ENCODE measurements at regions not wholly inside any gene's neighbourhood (a gene's known extent, or its start where the extent isn't known, plus 50 kb on each side); places are given as distances from the start of the nearest gene placed in this dataset.

GRCh38 chr4:23333946-23334878 is 555.6 kb downstream of the PPARGC1A start:
- TF ChIP-seq, protein P1, sequence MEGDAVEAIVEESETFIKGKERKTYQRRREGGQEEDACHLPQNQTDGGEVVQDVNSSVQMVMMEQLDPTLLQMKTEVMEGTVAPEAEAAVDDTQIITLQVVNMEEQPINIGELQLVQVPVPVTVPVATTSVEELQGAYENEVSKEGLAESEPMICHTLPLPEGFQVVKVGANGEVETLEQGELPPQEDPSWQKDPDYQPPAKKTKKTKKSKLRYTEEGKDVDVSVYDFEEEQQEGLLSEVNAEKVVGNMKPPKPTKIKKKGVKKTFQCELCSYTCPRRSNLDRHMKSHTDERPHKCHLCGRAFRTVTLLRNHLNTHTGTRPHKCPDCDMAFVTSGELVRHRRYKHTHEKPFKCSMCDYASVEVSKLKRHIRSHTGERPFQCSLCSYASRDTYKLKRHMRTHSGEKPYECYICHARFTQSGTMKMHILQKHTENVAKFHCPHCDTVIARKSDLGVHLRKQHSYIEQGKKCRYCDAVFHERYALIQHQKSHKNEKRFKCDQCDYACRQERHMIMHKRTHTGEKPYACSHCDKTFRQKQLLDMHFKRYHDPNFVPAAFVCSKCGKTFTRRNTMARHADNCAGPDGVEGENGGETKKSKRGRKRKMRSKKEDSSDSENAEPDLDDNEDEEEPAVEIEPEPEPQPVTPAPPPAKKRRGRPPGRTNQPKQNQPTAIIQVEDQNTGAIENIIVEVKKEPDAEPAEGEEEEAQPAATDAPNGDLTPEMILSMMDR (IDR thresholded peaks at IDR 0.05; ENCODE audit: borderline replicate concordance, insufficient read depth, low read depth, low read length): no peak
- no peak overlapping the region for H3K4me3 ChIP-seq (ENCODE audit: low read depth, low read length)

DNA sequence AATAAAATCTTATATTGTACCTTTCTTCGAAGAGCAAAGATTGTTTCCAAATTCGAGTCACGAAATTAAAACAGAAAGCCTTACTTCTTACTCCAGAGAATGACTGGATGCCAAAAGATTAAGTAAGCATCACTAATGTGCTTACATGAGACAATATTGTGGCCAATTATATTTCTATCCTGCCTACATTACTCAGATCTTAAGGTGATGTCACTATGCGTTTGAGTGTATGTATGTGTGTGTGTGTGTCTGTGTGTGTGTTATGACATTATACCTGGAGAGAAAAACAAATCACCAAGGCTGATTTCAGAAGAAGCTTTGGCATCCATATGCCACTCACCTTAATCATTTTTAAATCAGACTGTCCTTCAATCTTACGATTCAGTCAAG is 556.3 kb downstream of the PPARGC1A start:
- H3K4me3 ChIP-seq (ENCODE audit: low read depth, low read length): no peak overlapping the region
- TF ChIP-seq, protein P1 (IDR thresholded peaks at IDR 0.05; ENCODE audit: borderline replicate concordance, insufficient read depth, low read depth, low read length): no peak

DNA sequence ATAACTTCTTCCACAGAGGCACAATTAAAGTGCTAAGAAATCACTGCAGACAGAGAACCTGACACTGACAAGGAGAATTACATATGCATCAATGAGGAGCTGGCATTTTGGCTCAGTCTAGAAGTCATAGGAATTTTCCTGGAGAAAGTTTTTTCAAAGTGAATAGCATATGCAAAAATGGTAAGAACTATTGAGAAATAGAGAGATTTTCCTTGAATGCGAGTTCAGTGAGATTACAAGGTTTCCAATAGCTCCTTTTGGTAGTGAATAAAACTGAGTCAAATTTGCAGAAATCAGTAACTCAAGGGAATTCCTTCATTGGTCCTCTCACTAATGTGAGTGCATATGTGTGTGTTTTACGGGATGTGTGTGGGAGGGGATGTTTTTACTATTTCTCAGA is 557.5 kb downstream of the PPARGC1A start:
- H3K4me3 ChIP-seq (ENCODE audit: low read depth, low read length): no peak overlapping the region
- TF ChIP-seq, protein P1 (IDR thresholded peaks at IDR 0.05; ENCODE audit: borderline replicate concordance, insufficient read depth, low read depth, low read length): no peak

GRCh38 chr4:23327120-23327519 is 562.7 kb downstream of the PPARGC1A start:
- H3K4me3 ChIP-seq (ENCODE audit: low read depth, low read length): no peak overlapping the region
- TF ChIP-seq, protein P1 (IDR thresholded peaks at IDR 0.05; ENCODE audit: borderline replicate concordance, insufficient read depth, low read depth, low read length): no peak

DNA sequence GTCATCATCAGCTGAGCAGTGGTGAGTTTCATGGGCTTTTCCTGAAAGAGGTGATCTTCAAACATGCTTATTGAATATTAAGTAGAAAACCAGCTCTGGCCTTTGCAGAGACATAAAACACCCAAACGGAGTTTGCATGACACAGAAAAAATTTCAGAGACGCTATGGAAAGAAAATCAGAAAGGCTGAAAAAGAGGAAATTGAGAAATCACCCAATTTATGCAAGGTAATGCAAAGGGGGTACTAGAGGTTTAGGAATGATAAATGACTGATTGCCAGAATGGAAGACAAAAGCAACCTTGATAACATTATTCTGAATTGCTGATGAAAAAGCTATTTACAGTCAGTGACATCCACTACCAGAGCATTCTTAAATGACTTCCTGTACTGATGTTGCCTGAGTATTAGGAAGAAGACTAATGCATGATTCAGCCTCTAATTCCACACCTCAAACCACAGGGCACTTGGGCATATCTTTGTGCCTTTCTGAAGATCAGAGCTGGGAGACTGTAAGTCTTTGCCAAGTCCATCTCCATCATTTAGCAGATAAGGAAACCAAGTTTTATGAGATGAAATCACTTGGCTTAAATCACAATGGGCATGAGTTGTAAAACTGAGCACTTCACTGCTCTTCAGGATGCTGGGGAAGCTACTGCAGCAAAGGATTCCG is 565.7 kb downstream of the PPARGC1A start:
- no peak overlapping the region for H3K4me3 ChIP-seq (ENCODE audit: low read depth, low read length)
- TF ChIP-seq, protein P1 (IDR thresholded peaks at IDR 0.05; ENCODE audit: borderline replicate concordance, insufficient read depth, low read depth, low read length): no peak

DNA sequence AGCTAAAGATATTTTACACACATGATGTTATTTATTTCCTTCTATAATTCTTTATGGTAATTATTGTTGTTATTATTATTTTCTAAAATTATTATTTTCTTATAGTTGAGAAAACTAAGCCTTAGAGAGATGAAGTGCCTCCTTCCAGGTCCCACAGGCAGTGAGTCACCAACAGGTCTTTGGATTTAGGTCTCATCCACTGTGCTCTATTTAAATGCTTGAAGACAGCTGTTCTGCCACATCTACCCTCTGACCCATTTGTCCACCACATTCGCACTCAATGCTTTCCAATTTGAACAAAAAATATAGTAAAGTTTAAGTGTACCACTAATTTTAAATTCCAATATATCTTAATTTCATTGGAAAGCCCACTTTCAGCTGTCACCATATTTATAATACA is 566.4 kb downstream of the PPARGC1A start:
- TF ChIP-seq, protein P1 (IDR thresholded peaks at IDR 0.05; ENCODE audit: borderline replicate concordance, insufficient read depth, low read depth, low read length): no peak
- no peak overlapping the region for H3K4me3 ChIP-seq (ENCODE audit: low read depth, low read length)
